Breast epithelium (tissue), 3 donors: ENCODE measurements at regions not wholly inside any gene's neighbourhood (a gene's known extent, or its start where the extent isn't known, plus 50 kb on each side); places are given as distances from the start of the nearest gene placed in this dataset.

Source experiments
- POLR2A ChIP-seq: fragments of 450-650 bp; IDR thresholded peaks from one replicate; pipeline ENCODE4 v1.6.1; 2016; ENCODE audit warnings: antibody characterized with exemption, mild to moderate bottlenecking, moderate library complexity
- POLR2AphosphoS5 ChIP-seq, 3 donors: sonication (generic); formaldehyde crosslinking; IDR thresholded peaks; one replicate each; pipeline ENCODE4 v1.6.1; 2017; ENCODE audit warnings: antibody characterized with exemption in 3 of 3
- TF ChIP-seq, protein P1 (sequence below), 3 donors: fragments of 450-650 bp; IDR thresholded peaks; one replicate each; pipeline ENCODE4 v1.5.1; 2016 to 2017; ENCODE audit warnings: antibody characterized with exemption in 3 of 3, mild to moderate bottlenecking in 3 of 3, moderate library complexity in 3 of 3

- TF ChIP-seq POLR2A (no peak), POLR2AphosphoS5 (IDR thresholded peaks at IDR 0.05) (no peak)
- TF ChIP-seq, protein P1, sequence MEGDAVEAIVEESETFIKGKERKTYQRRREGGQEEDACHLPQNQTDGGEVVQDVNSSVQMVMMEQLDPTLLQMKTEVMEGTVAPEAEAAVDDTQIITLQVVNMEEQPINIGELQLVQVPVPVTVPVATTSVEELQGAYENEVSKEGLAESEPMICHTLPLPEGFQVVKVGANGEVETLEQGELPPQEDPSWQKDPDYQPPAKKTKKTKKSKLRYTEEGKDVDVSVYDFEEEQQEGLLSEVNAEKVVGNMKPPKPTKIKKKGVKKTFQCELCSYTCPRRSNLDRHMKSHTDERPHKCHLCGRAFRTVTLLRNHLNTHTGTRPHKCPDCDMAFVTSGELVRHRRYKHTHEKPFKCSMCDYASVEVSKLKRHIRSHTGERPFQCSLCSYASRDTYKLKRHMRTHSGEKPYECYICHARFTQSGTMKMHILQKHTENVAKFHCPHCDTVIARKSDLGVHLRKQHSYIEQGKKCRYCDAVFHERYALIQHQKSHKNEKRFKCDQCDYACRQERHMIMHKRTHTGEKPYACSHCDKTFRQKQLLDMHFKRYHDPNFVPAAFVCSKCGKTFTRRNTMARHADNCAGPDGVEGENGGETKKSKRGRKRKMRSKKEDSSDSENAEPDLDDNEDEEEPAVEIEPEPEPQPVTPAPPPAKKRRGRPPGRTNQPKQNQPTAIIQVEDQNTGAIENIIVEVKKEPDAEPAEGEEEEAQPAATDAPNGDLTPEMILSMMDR (IDR thresholded peaks at IDR 0.05): no peak
These were observed 559.9 kb upstream of the ID2 start for GRCh38 chr2:8121826-8122513.
